Ovary (tissue), 3 donors: ENCODE measurements at regions not wholly inside any gene's neighbourhood (a gene's known extent, or its start where the extent isn't known, plus 50 kb on each side); places are given as distances from the start of the nearest gene placed in this dataset.
"Not testable (repeated sequence)": the region's sequence is repeated elsewhere in the genome, so short reads cannot be mapped to it uniquely, and the experiment has no call there.

Experiments
- POLR2A ChIP-seq: fragments of 450-650 bp; IDR thresholded peaks from one replicate; pipeline ENCODE4 v1.6.1; 2017; ENCODE audit warnings: antibody characterized with exemption, mild to moderate bottlenecking, moderate library complexity
- TF ChIP-seq, protein P1 (sequence below), 3 donors: fragments of 450-650 bp in 2 of 3; fragments of 200-600 bp in 1 of 3; IDR thresholded peaks; one replicate each; pipeline versions ENCODE4 v1.5.1 to v1.8.0; 2016 to 2022; ENCODE audit warnings: antibody characterized with exemption in 3 of 3, mild to moderate bottlenecking in 1 of 3
- donor health status: DM: no; HTN: no; CAD: no.

DNA sequence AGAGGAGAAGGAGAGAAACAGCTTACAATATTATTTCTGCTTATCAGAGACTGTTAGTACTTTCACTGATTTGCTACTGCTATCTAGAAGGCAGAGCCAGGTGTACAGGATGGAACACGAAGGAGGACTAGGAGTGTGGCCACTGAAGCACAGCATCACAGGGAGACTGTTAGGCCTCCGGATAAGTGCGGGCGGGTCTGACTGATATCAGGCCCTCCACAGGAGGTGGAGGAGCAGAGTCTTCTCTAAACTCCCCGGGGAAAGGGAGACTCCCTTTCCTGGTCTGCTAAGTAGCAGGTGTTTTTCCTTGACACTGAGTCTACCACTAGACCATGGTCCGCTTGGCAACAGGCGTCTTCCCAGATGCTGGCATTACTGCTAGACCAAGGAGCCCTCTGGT, 1065.2 kb downstream of the TMEM121 start:
- TF ChIP-seq, protein P1, sequence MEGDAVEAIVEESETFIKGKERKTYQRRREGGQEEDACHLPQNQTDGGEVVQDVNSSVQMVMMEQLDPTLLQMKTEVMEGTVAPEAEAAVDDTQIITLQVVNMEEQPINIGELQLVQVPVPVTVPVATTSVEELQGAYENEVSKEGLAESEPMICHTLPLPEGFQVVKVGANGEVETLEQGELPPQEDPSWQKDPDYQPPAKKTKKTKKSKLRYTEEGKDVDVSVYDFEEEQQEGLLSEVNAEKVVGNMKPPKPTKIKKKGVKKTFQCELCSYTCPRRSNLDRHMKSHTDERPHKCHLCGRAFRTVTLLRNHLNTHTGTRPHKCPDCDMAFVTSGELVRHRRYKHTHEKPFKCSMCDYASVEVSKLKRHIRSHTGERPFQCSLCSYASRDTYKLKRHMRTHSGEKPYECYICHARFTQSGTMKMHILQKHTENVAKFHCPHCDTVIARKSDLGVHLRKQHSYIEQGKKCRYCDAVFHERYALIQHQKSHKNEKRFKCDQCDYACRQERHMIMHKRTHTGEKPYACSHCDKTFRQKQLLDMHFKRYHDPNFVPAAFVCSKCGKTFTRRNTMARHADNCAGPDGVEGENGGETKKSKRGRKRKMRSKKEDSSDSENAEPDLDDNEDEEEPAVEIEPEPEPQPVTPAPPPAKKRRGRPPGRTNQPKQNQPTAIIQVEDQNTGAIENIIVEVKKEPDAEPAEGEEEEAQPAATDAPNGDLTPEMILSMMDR (IDR thresholded peaks at IDR 0.05), result not testable (repeated sequence)
- not testable (repeated sequence) for TF ChIP-seq POLR2A
